ENCODE measurements at regions not wholly inside any gene's neighbourhood (a gene's known extent, or its start where the extent isn't known, plus 50 kb on each side); places are given as distances from the start of the nearest gene placed in this dataset.

DNA sequence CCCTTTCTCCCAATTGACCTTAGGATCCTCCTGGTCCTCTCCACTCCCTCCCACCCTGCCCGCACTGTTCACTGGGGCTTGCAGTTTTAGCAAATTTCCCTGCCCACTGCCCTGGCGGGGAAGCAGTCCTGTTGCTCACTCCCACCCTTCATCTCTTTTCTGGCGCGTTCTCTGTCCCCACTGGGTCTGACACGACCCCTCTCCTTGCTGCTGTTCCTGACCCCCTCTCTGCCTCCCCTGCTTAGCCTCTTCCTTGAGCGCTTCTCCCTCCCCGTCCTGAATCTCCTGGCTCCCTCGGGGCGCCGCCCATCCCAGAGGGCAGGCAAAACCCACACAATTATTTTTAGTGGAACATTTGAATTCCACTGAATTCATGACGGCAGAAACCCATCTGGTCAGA, 1796.4 kb downstream of the TP53TG3F start:
- H4K20me1 ChIP-seq (ENCODE audit: low read length): no peaks in the 10 kb centered on the region
- POLR2A ChIA-PET (ENCODE audit: unreplicated experiment): no interaction called here
- H3K9me3 ChIP-seq (ENCODE audit: low read length): no peaks in the 10 kb centered on the region
- H3K9ac ChIP-seq (ENCODE audit: low read length): no peak overlapping the region
- H3F3A ChIP-seq (ENCODE audit: low read length, unreplicated experiment): no peaks in the 10 kb centered on the region
- intact Hi-C loops (cut with micrococcal nuclease): no loop called here
- DNase-seq: no peak
- no peaks in the 10 kb centered on the region for H3K9me2 ChIP-seq (replicated peaks; ENCODE audit: low read length)
- H2AFZ ChIP-seq (ENCODE audit: low read length): no peak overlapping the region
- no peaks in the 10 kb centered on the region for H3K36me3 ChIP-seq (ENCODE audit: low read depth, low read length)
- no peak for ATAC-seq
- no peaks in the 10 kb centered on the region for H3K4me1 ChIP-seq (ENCODE audit: insufficient read depth, low read length)
- no TSS peak for BruUV-seq (replicated peaks)
- H3K4me2 ChIP-seq (ENCODE audit: low read length): no peak overlapping the region
- H3K27me3 ChIP-seq (ENCODE audit: low read length): no peaks in the 10 kb centered on the region
- H3K79me2 ChIP-seq (ENCODE audit: low read length): no peaks in the 10 kb centered on the region
- H3K4me3 ChIP-seq (ENCODE audit: low read length): no peak overlapping the region
- TF ChIP-seq, protein P1, sequence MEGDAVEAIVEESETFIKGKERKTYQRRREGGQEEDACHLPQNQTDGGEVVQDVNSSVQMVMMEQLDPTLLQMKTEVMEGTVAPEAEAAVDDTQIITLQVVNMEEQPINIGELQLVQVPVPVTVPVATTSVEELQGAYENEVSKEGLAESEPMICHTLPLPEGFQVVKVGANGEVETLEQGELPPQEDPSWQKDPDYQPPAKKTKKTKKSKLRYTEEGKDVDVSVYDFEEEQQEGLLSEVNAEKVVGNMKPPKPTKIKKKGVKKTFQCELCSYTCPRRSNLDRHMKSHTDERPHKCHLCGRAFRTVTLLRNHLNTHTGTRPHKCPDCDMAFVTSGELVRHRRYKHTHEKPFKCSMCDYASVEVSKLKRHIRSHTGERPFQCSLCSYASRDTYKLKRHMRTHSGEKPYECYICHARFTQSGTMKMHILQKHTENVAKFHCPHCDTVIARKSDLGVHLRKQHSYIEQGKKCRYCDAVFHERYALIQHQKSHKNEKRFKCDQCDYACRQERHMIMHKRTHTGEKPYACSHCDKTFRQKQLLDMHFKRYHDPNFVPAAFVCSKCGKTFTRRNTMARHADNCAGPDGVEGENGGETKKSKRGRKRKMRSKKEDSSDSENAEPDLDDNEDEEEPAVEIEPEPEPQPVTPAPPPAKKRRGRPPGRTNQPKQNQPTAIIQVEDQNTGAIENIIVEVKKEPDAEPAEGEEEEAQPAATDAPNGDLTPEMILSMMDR (conservative IDR thresholded peaks at IDR 0.05; ENCODE audit: low read depth, low read length): no peak
- TF ChIP-seq EZH2 (IDR thresholded peaks at IDR 0.05; ENCODE audit: low read length, unreplicated experiment) (no peak), EZH2phosphoT487 (IDR thresholded peaks at IDR 0.05; ENCODE audit: borderline replicate concordance, low read length) (no peak)
- H3K27ac ChIP-seq (ENCODE audit: low read length): no peak overlapping the region
- CTCF ChIA-PET: no interaction called here

DNA sequence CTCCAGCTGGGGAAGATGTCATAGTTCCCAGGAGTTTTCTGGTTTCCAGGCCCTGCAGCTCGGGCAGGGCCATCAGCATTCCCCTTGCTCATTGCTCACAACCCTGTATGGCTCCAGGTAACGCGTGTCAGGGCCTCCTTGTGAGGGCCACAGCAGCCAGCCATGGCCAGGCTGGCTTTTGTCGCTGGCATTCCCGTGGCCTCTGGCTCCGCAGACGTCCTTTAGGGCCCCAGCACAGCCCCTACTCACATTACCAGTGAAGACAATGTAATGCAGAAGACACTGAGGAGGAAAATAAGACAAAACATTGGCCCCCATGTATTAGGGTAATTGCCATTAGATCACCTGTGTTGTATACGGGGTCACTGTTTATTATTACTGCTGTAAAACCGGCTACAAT, 1799.0 kb downstream of the TP53TG3F start:
- no peak overlapping the region for H3K27ac ChIP-seq (ENCODE audit: low read length)
- no TSS peak for BruUV-seq (replicated peaks)
- H3K4me1 ChIP-seq (ENCODE audit: insufficient read depth, low read length): no peaks in the 10 kb centered on the region
- ChIA-PET CTCF (no interaction called here), POLR2A (ENCODE audit: unreplicated experiment) (no interaction called here)
- ATAC-seq (no peak), DNase-seq (no peak)
- H3K4me3 ChIP-seq (ENCODE audit: low read length): no peak overlapping the region
- no peaks in the 10 kb centered on the region for H3K27me3 ChIP-seq (ENCODE audit: low read length)
- H2AFZ ChIP-seq (ENCODE audit: low read length): no peak overlapping the region
- TF ChIP-seq, protein P1 (conservative IDR thresholded peaks at IDR 0.05; ENCODE audit: low read depth, low read length): no peak
- TF ChIP-seq EZH2 (IDR thresholded peaks at IDR 0.05; ENCODE audit: low read length, unreplicated experiment): no peak
- TF ChIP-seq EZH2phosphoT487 (IDR thresholded peaks at IDR 0.05; ENCODE audit: borderline replicate concordance, low read length): no peak
- no peaks in the 10 kb centered on the region for H3K9me3 ChIP-seq (ENCODE audit: low read length)
- H3F3A ChIP-seq (ENCODE audit: low read length, unreplicated experiment): no peaks in the 10 kb centered on the region
- no peaks in the 10 kb centered on the region for H4K20me1 ChIP-seq (ENCODE audit: low read length)
- H3K36me3 ChIP-seq (ENCODE audit: low read depth, low read length): no peaks in the 10 kb centered on the region
- H3K9ac ChIP-seq (ENCODE audit: low read length): no peak overlapping the region
- H3K4me2 ChIP-seq (ENCODE audit: low read length): no peak overlapping the region
- H3K79me2 ChIP-seq (ENCODE audit: low read length): no peaks in the 10 kb centered on the region
- intact Hi-C loops (cut with micrococcal nuclease): no loop called here
- H3K9me2 ChIP-seq (replicated peaks; ENCODE audit: low read length): no peaks in the 10 kb centered on the region

DNA sequence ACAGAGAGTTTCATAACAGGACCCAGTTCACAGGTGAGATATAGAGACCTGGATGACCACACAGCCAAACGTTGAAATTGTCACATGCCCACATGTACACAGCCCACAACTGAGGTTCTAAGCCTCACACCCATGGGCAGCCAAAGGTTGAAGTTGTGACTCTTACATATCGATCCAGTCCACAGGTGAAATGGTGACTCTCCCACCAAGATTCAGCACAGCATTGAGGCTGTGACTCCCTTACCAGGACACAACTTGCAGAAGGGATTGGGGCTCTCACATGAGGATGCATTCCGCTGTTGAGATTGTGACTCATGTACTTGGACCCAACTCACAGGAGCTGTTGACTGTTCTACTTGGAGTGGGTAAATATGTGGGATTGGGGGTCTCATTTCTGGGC, 1836.4 kb downstream of the TP53TG3F start:
- ATAC-seq (no peak), DNase-seq (no peak)
- CTCF ChIA-PET: no interaction called here
- no peak overlapping the region for H3K9ac ChIP-seq (ENCODE audit: low read length)
- no peaks in the 10 kb centered on the region for H3K9me3 ChIP-seq (ENCODE audit: low read length)
- H3K4me3 ChIP-seq (ENCODE audit: low read length): no peak overlapping the region
- no peaks in the 10 kb centered on the region for H3K9me2 ChIP-seq (replicated peaks; ENCODE audit: low read length)
- POLR2A ChIA-PET (ENCODE audit: unreplicated experiment): no interaction called here
- no peaks in the 10 kb centered on the region for H3K36me3 ChIP-seq (ENCODE audit: low read depth, low read length)
- H4K20me1 ChIP-seq (ENCODE audit: low read length): no peaks in the 10 kb centered on the region
- intact Hi-C loops (cut with micrococcal nuclease): no loop called here
- no TSS peak for BruUV-seq (replicated peaks)
- H3K4me1 ChIP-seq (ENCODE audit: insufficient read depth, low read length): no peaks in the 10 kb centered on the region
- no peaks in the 10 kb centered on the region for H3F3A ChIP-seq (ENCODE audit: low read length, unreplicated experiment)
- H3K27me3 ChIP-seq (ENCODE audit: low read length): no peaks in the 10 kb centered on the region
- no peak overlapping the region for H2AFZ ChIP-seq (ENCODE audit: low read length)
- TF ChIP-seq EZH2phosphoT487 (IDR thresholded peaks at IDR 0.05; ENCODE audit: borderline replicate concordance, low read length): no peak
- no peak for TF ChIP-seq EZH2 (IDR thresholded peaks at IDR 0.05; ENCODE audit: low read length, unreplicated experiment)
- TF ChIP-seq, protein P1 (conservative IDR thresholded peaks at IDR 0.05; ENCODE audit: low read depth, low read length): no peak
- H3K4me2 ChIP-seq (ENCODE audit: low read length): no peak overlapping the region
- no peak overlapping the region for H3K27ac ChIP-seq (ENCODE audit: low read length)
- H3K79me2 ChIP-seq (ENCODE audit: low read length): no peaks in the 10 kb centered on the region

All from PC-3 (cell line).